ENCODE measurements at regions not wholly inside any gene's neighbourhood (a gene's known extent, or its start where the extent isn't known, plus 50 kb on each side); places are given as distances from the start of the nearest gene placed in this dataset.

GRCh38 chr12:124188561-124189405 lies 106.1 kb upstream of the RFLNA start:
- H3K9me3 ChIP-seq (ENCODE audit: low read depth, low read length): no peaks in the 10 kb centered on the region
- peak overlapping the region; percentile 29; the same call in 1 of the 2 replicates for H3K27ac ChIP-seq
- TF ChIP-seq FOXP2 (optimal IDR thresholded peaks at IDR 0.05; ENCODE audit: control extremely low read depth, extremely low read length, insufficient read depth): no peak
- DNase-seq (ENCODE audit: low read depth, low spot score): no peak
- no peaks in the 10 kb centered on the region for H3K36me3 ChIP-seq (ENCODE audit: insufficient read depth, low read length)
- H3K9ac ChIP-seq (ENCODE audit: insufficient read length): peak overlapping the region; percentile 14
- peak overlapping the region; percentile 45 for H3K4me3 ChIP-seq

- no peak for TF ChIP-seq POLR2AphosphoS5 (IDR thresholded peaks at IDR 0.05; ENCODE audit: borderline replicate concordance, low read depth, low read length)
- no peak for DNase-seq (ENCODE audit: low read depth, low spot score)
- Histone ChIP-seq H3K9ac (ENCODE audit: insufficient read length) (no peak overlapping the region), H3K4me3 (no peak overlapping the region), H3K9me3 (ENCODE audit: low read depth, low read length) (no peaks in the 10 kb centered on the region), H3K36me3 (ENCODE audit: insufficient read depth, low read length) (no peaks in the 10 kb centered on the region), H3K27ac (no peak overlapping the region)
Observed at GRCh38 chr12:124190312-124191023, 104.4 kb upstream of the RFLNA start.

- no peak overlapping the region for H3K27ac ChIP-seq
- no peaks in the 10 kb centered on the region for H3K9me3 ChIP-seq (ENCODE audit: low read depth, low read length)
- no peak overlapping the region for H3K9ac ChIP-seq (ENCODE audit: insufficient read length)
- no peak overlapping the region for H3K4me3 ChIP-seq
- no peaks in the 10 kb centered on the region for H3K36me3 ChIP-seq (ENCODE audit: insufficient read depth, low read length)
- TF ChIP-seq FOXP2 (optimal IDR thresholded peaks at IDR 0.05; ENCODE audit: control extremely low read depth, extremely low read length, insufficient read depth) (no peak), EZH2 (IDR thresholded peaks at IDR 0.05) (no peak), POLR2AphosphoS5 (IDR thresholded peaks at IDR 0.05; ENCODE audit: borderline replicate concordance, low read depth, low read length) (no peak)
- no peak for DNase-seq (ENCODE audit: low read depth, low spot score)
Observed at GRCh38 chr12:124191024-124191359, 103.9 kb upstream of the RFLNA start.

- no peak overlapping the region for H3K4me3 ChIP-seq
- H3K36me3 ChIP-seq (ENCODE audit: insufficient read depth, low read length): no peaks in the 10 kb centered on the region
- H3K27ac ChIP-seq: no peak overlapping the region
- H3K9me3 ChIP-seq (ENCODE audit: low read depth, low read length): no peaks in the 10 kb centered on the region
- H3K9ac ChIP-seq (ENCODE audit: insufficient read length): no peak overlapping the region
- no peak for DNase-seq (ENCODE audit: low read depth, low spot score)
- TF ChIP-seq POLR2AphosphoS5 (IDR thresholded peaks at IDR 0.05; ENCODE audit: borderline replicate concordance, low read depth, low read length) (no peak), FOXP2 (optimal IDR thresholded peaks at IDR 0.05; ENCODE audit: control extremely low read depth, extremely low read length, insufficient read depth) (no peak), EZH2 (IDR thresholded peaks at IDR 0.05) (no peak)
Observed at GRCh38 chr12:124191966-124192365, 102.9 kb upstream of the RFLNA start.

- Histone ChIP-seq H3K27ac (no peak overlapping the region), H3K36me3 (ENCODE audit: insufficient read depth, low read length) (no peaks in the 10 kb centered on the region), H3K4me3 (no peak overlapping the region), H3K9me3 (ENCODE audit: low read depth, low read length) (no peaks in the 10 kb centered on the region), H3K9ac (ENCODE audit: insufficient read length) (no peak overlapping the region)
- TF ChIP-seq POLR2AphosphoS5 (IDR thresholded peaks at IDR 0.05; ENCODE audit: borderline replicate concordance, low read depth, low read length) (no peak), FOXP2 (optimal IDR thresholded peaks at IDR 0.05; ENCODE audit: control extremely low read depth, extremely low read length, insufficient read depth) (no peak), EZH2 (IDR thresholded peaks at IDR 0.05) (no peak)
- DNase-seq (ENCODE audit: low read depth, low spot score): no peak
Observed at GRCh38 chr12:124194264-124194892, 100.5 kb upstream of the RFLNA start.

GRCh38 chr12:124194893-124195566 lies 99.9 kb upstream of the RFLNA start:
- DNase-seq (ENCODE audit: low read depth, low spot score): no peak

GRCh38 chr12:124195567-124195942 lies 99.3 kb upstream of the RFLNA start:
- Histone ChIP-seq H3K4me3 (no peak overlapping the region), H3K9me3 (ENCODE audit: low read depth, low read length) (no peaks in the 10 kb centered on the region), H3K27ac (no peak overlapping the region), H3K36me3 (ENCODE audit: insufficient read depth, low read length) (no peaks in the 10 kb centered on the region), H3K9ac (ENCODE audit: insufficient read length) (no peak overlapping the region)
- DNase-seq (ENCODE audit: low read depth, low spot score): no peak
- TF ChIP-seq EZH2 (IDR thresholded peaks at IDR 0.05) (no peak), POLR2AphosphoS5 (IDR thresholded peaks at IDR 0.05; ENCODE audit: borderline replicate concordance, low read depth, low read length) (no peak), FOXP2 (optimal IDR thresholded peaks at IDR 0.05; ENCODE audit: control extremely low read depth, extremely low read length, insufficient read depth) (no peak)

More at GRCh38 chr12:124194893-124195566, 99.9 kb upstream of the RFLNA start:
- Histone ChIP-seq H3K27ac (no peak overlapping the region), H3K9me3 (ENCODE audit: low read depth, low read length) (no peaks in the 10 kb centered on the region), H3K4me3 (no peak overlapping the region), H3K36me3 (ENCODE audit: insufficient read depth, low read length) (no peaks in the 10 kb centered on the region), H3K9ac (ENCODE audit: insufficient read length) (no peak overlapping the region)
- TF ChIP-seq POLR2AphosphoS5 (IDR thresholded peaks at IDR 0.05; ENCODE audit: borderline replicate concordance, low read depth, low read length): no peak
- TF ChIP-seq EZH2 (IDR thresholded peaks at IDR 0.05): no peak
- TF ChIP-seq FOXP2 (optimal IDR thresholded peaks at IDR 0.05; ENCODE audit: control extremely low read depth, extremely low read length, insufficient read depth): no peak

- H3K9ac ChIP-seq (ENCODE audit: insufficient read length): no peak overlapping the region
- no peak for DNase-seq (ENCODE audit: low read depth, low spot score)
Observed at GRCh38 chr12:124196236-124196635, 98.7 kb upstream of the RFLNA start.

More at GRCh38 chr12:124196236-124196635, 98.7 kb upstream of the RFLNA start:
- Histone ChIP-seq H3K27ac (no peak overlapping the region), H3K36me3 (ENCODE audit: insufficient read depth, low read length) (no peaks in the 10 kb centered on the region), H3K4me3 (no peak overlapping the region), H3K9me3 (ENCODE audit: low read depth, low read length) (no peaks in the 10 kb centered on the region)
- no peak for TF ChIP-seq EZH2 (IDR thresholded peaks at IDR 0.05)
- no peak for TF ChIP-seq FOXP2 (optimal IDR thresholded peaks at IDR 0.05; ENCODE audit: control extremely low read depth, extremely low read length, insufficient read depth)
- TF ChIP-seq POLR2AphosphoS5 (IDR thresholded peaks at IDR 0.05; ENCODE audit: borderline replicate concordance, low read depth, low read length): no peak
